ENCODE measurements at regions not wholly inside any gene's neighbourhood (a gene's known extent, or its start where the extent isn't known, plus 50 kb on each side); places are given as distances from the start of the nearest gene placed in this dataset.

- no peak for TF ChIP-seq CTCF (IDR thresholded peaks at IDR 0.05)
- H3K27me3 Mint-ChIP-seq (ENCODE audit: unreplicated experiment): no peaks in the 10 kb centered on the region
- no peak overlapping the region for H3K27ac Mint-ChIP-seq (ENCODE audit: unreplicated experiment)
- H3K4me3 Mint-ChIP-seq (ENCODE audit: unreplicated experiment): no peak overlapping the region
- DNase-seq (ENCODE audit: extremely low spot score, unreplicated experiment): no peak
- no peaks in the 10 kb centered on the region for H3K4me1 Mint-ChIP-seq (ENCODE audit: unreplicated experiment)
- peaks cover 7% of the 10 kb centered on the region for H3K9me3 Mint-ChIP-seq (ENCODE audit: unreplicated experiment)
- H3K36me3 Mint-ChIP-seq (ENCODE audit: unreplicated experiment): no peaks in the 10 kb centered on the region
Measured at GRCh38 chr13:62887046-62887445, 1471.4 kb upstream of the PCDH20 start.

GRCh38 chr13:62879071-62879470, 1463.4 kb upstream of the PCDH20 start:
- H3K27me3 Mint-ChIP-seq (ENCODE audit: unreplicated experiment): no peaks in the 10 kb centered on the region
- no peak for TF ChIP-seq CTCF (IDR thresholded peaks at IDR 0.05)
- no peak for DNase-seq (ENCODE audit: extremely low spot score, unreplicated experiment)
- peaks cover 23% of the 10 kb centered on the region for H3K4me1 Mint-ChIP-seq (ENCODE audit: unreplicated experiment)
- H3K27ac Mint-ChIP-seq (ENCODE audit: unreplicated experiment): no peak overlapping the region
- H3K4me3 Mint-ChIP-seq (ENCODE audit: unreplicated experiment): no peak overlapping the region
- H3K9me3 Mint-ChIP-seq (ENCODE audit: unreplicated experiment): peaks cover 18% of the 10 kb centered on the region
- no peaks in the 10 kb centered on the region for H3K36me3 Mint-ChIP-seq (ENCODE audit: unreplicated experiment)

GRCh38 chr13:62875118-62875640, 1459.5 kb upstream of the PCDH20 start:
- Mint-ChIP-seq H3K36me3 (ENCODE audit: unreplicated experiment) (no peaks in the 10 kb centered on the region), H3K4me1 (ENCODE audit: unreplicated experiment) (peaks cover 23% of the 10 kb centered on the region), H3K27ac (ENCODE audit: unreplicated experiment) (no peak overlapping the region), H3K9me3 (ENCODE audit: unreplicated experiment) (peaks cover 4% of the 10 kb centered on the region), H3K4me3 (ENCODE audit: unreplicated experiment) (no peak overlapping the region), H3K27me3 (ENCODE audit: unreplicated experiment) (no peaks in the 10 kb centered on the region)
- no peak for DNase-seq (ENCODE audit: extremely low spot score, unreplicated experiment)
- no peak for TF ChIP-seq CTCF (IDR thresholded peaks at IDR 0.05)

GRCh38 chr13:62850331-62850730, 1434.7 kb upstream of the PCDH20 start:
- H3K4me1 Mint-ChIP-seq (ENCODE audit: unreplicated experiment): peaks cover 4% of the 10 kb centered on the region
- H3K27me3 Mint-ChIP-seq (ENCODE audit: unreplicated experiment): no peaks in the 10 kb centered on the region
- H3K27ac Mint-ChIP-seq (ENCODE audit: unreplicated experiment): no peak overlapping the region
- TF ChIP-seq CTCF (IDR thresholded peaks at IDR 0.05): no peak
- H3K4me3 Mint-ChIP-seq (ENCODE audit: unreplicated experiment): no peak overlapping the region
- H3K9me3 Mint-ChIP-seq (ENCODE audit: unreplicated experiment): peaks cover 14% of the 10 kb centered on the region
- DNase-seq (ENCODE audit: extremely low spot score, unreplicated experiment): no peak
- H3K36me3 Mint-ChIP-seq (ENCODE audit: unreplicated experiment): no peaks in the 10 kb centered on the region

DNA sequence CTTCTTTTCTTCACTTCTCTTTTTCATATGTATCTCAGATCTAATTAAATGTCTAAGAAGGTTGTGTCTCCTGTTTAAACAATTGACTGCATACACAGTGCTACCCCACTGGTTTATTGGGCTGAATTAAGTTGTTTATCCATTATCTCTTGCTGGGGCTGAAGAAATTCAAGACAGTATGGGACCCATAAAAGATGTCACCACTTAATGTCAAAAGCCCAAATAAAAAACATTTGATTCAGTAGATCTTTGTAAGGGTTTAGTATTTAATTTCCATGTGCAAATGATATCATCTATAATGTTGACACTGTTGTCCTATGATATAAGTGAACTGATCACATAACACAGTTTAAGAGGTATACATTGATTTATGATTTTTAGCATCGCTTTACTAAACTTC, 1431.9 kb upstream of the PCDH20 start:
- Mint-ChIP-seq H3K4me1 (ENCODE audit: unreplicated experiment) (peaks cover 4% of the 10 kb centered on the region), H3K27me3 (ENCODE audit: unreplicated experiment) (no peaks in the 10 kb centered on the region), H3K9me3 (ENCODE audit: unreplicated experiment) (peaks cover 9% of the 10 kb centered on the region), H3K27ac (ENCODE audit: unreplicated experiment) (no peak overlapping the region), H3K4me3 (ENCODE audit: unreplicated experiment) (no peak overlapping the region), H3K36me3 (ENCODE audit: unreplicated experiment) (no peaks in the 10 kb centered on the region)
- DNase-seq (ENCODE audit: extremely low spot score, unreplicated experiment): no peak
- TF ChIP-seq CTCF (IDR thresholded peaks at IDR 0.05): no peak
